GM12878 (cell line): ENCODE measurements at regions not wholly inside any gene's neighbourhood (a gene's known extent, or its start where the extent isn't known, plus 50 kb on each side); places are given as distances from the start of the nearest gene placed in this dataset.

ENCODE experiments used
- ATAC-seq: fragments of 200-7000 bp; cut with Tn5 transposase; 3 replicates; pipeline ENCODE4 v1.9.1; 2020; ENCODE audit warnings: mild to moderate bottlenecking, moderate library complexity
- BruUV-seq: library from RNA; stranded (reverse); fragments of 400-500 nt; replicated peaks from 2 replicates; lab custom pipeline; 2021; lab: Mats Ljungman, UMichigan
- CTCF ChIA-PET: fragments of 300-600 bp; sonication (Branson Sonifier 250); formaldehyde crosslinking; extraction: SDS; loops from one replicate; lab custom pipeline; 2021; ENCODE audit warnings: inconsistent platforms; lab: Yijun Ruan, JAX
- POLR2A ChIA-PET: fragments of 350-600 bp; formaldehyde crosslinking; extraction: SDS; loops from one replicate; lab custom pipeline; 2021; ENCODE audit warnings: inconsistent platforms; lab: Charles Lee
- RAD21 ChIA-PET: fragments of 300-600 bp; sonication (Branson Sonifier 250); formaldehyde crosslinking; loops from one replicate; lab custom pipeline; 2023; ENCODE audit warnings: antibody characterized with exemption; ENCODE audit not compliant: unreplicated experiment; lab: Charles Lee
- SMC1A ChIA-PET: fragments of 300-600 bp; sonication (Branson Sonifier 250); formaldehyde crosslinking; loops from one replicate; lab custom pipeline; 2023; ENCODE audit not compliant: unreplicated experiment, uncharacterized antibody; lab: Charles Lee
- DNase-seq: peaks from one replicate; pipeline ENCODE4 v3.0.0-alpha.2; 2011; ENCODE audit warnings: low read depth, low spot score
- FAIRE-seq: peaks from 3 replicates; lab custom pipeline; 2011; peaks lifted over from hg19 to GRCh38; lab: Jason Lieb, UNC
- H2AFZ ChIP-seq: 2 replicates; pipeline ENCODE4 v1.6.0; 2011; ENCODE audit warnings: low read depth, low read length, control low read depth; ENCODE audit not compliant: control insufficient read depth
- H3K27ac ChIP-seq: 2 replicates; pipeline ENCODE4 v1.5.1; 2011; ENCODE audit warnings: control low read depth; ENCODE audit not compliant: control insufficient read depth, insufficient read depth
- H3K27me3 ChIP-seq, 2 experiments: replicated peaks in 1 of 2; 2 replicates each; pipeline versions ENCODE4 v1.6.0 to v1.6.1; 2011; ENCODE audit warnings: low read length in 1 of 2; ENCODE audit not compliant: control insufficient read depth in 2 of 2, insufficient read depth in 2 of 2
- H3K36me3 ChIP-seq, 2 experiments: 2 replicates each; pipeline ENCODE4 v1.5.1; 2011; ENCODE audit warnings: low read length in 1 of 2; ENCODE audit not compliant: control insufficient read depth in 2 of 2, insufficient read depth in 2 of 2
- H3K4me1 ChIP-seq: 2 replicates; pipeline ENCODE4 v1.6.1; 2011; ENCODE audit warnings: mild to moderate bottlenecking, low read length, moderate library complexity, mixed read lengths; ENCODE audit not compliant: control insufficient read depth, insufficient read depth
- H3K4me2 ChIP-seq: 2 replicates; pipeline ENCODE4 v1.6.0; 2011; ENCODE audit warnings: control low read depth; ENCODE audit not compliant: control insufficient read depth, insufficient read depth
- H3K4me3 ChIP-seq: fragments of 200-600 bp; sonication (generic); 2 replicates; pipeline ENCODE4 v1.5.1; 2016
- H3K79me2 ChIP-seq: 2 replicates; pipeline ENCODE4 v1.6.0; 2011; ENCODE audit warnings: low read length; ENCODE audit not compliant: control insufficient read depth, insufficient read depth
- H3K9ac ChIP-seq: 2 replicates; pipeline ENCODE4 v1.8.0; 2011; ENCODE audit warnings: low read length, control low read depth, mixed read lengths; ENCODE audit not compliant: control insufficient read depth, insufficient read depth
- H3K9me3 ChIP-seq: replicated peaks from 3 replicates; pipeline ENCODE4 v1.5.1; 2011; ENCODE audit warnings: mild to moderate bottlenecking, low read length; ENCODE audit not compliant: control insufficient read depth, insufficient read depth
- H4K20me1 ChIP-seq: 2 replicates; pipeline ENCODE4 v1.6.0; 2011; ENCODE audit not compliant: control insufficient read depth, insufficient read depth
- BACH1 ChIP-seq: fragments of 450-650 bp; IDR thresholded peaks from 2 replicates; pipeline ENCODE4 v1.6.1; 2017; ENCODE audit warnings: mild to moderate bottlenecking, borderline replicate concordance
- EP300 ChIP-seq, 2 experiments: fragments of 150-350 bp in 1 of 2; IDR thresholded peaks; 2 replicates each; pipeline ENCODE4 v1.6.1; 2011 to 2012; ENCODE audit warnings: low read depth in 2 of 2, low read length in 2 of 2, borderline replicate concordance in 1 of 2, improper control_type of control experiment in 1 of 2, inconsistent platforms in 1 of 2; ENCODE audit not compliant: control insufficient read depth in 1 of 2
- ESRRA ChIP-seq: IDR thresholded peaks from 2 replicates; pipeline ENCODE4 v1.6.1; 2012; ENCODE audit warnings: mild to moderate bottlenecking, low read length, improper control_type of control experiment
- FOS ChIP-seq: IDR thresholded peaks from 3 replicates; pipeline ENCODE4 v1.6.1; 2011; ENCODE audit warnings: borderline replicate concordance; ENCODE audit not compliant: insufficient read length; ENCODE audit errors: extremely low read depth
- MTA2 ChIP-seq: fragments of 450-650 bp; IDR thresholded peaks from 2 replicates; pipeline ENCODE4 v1.6.1; 2016; ENCODE audit warnings: low read depth, mild to moderate bottlenecking, moderate library complexity
- PAX5 ChIP-seq: IDR thresholded peaks from 2 replicates; pipeline ENCODE4 v1.6.1; 2011; ENCODE audit warnings: low read depth, low read length, borderline replicate concordance
- RFX5 ChIP-seq: IDR thresholded peaks from 2 replicates; pipeline ENCODE4 v1.6.1; 2011; ENCODE audit warnings: low read depth, low read length, improper control_type of control experiment
- SMAD5 ChIP-seq: IDR thresholded peaks from 2 replicates; pipeline ENCODE4 v1.6.1; 2016; ENCODE audit warnings: antibody characterized with exemption, low read depth
- SMARCA5 ChIP-seq: fragments of 450-650 bp; IDR thresholded peaks from 2 replicates; pipeline ENCODE4 v1.6.1; 2017; ENCODE audit warnings: mild to moderate bottlenecking
- SPI1 ChIP-seq: IDR thresholded peaks from 2 replicates; pipeline ENCODE4 v1.6.1; 2011; ENCODE audit warnings: low read depth, mild to moderate bottlenecking, low read length, moderate library complexity, borderline replicate concordance; ENCODE audit not compliant: insufficient read depth
- TCF12 ChIP-seq: IDR thresholded peaks from 2 replicates; pipeline ENCODE4 v1.6.1; 2011; ENCODE audit warnings: low read depth, mild to moderate bottlenecking, low read length
- TCF3 ChIP-seq: IDR thresholded peaks from 2 replicates; pipeline ENCODE4 v1.6.1; 2012; ENCODE audit warnings: low read depth, mild to moderate bottlenecking, low read length, borderline replicate concordance; ENCODE audit not compliant: insufficient read depth
- YY1 ChIP-seq: IDR thresholded peaks from 2 replicates; pipeline ENCODE4 v1.6.1; 2011; ENCODE audit warnings: low read depth, mild to moderate bottlenecking, low read length
- ZNF274 ChIP-seq: IDR thresholded peaks from one replicate; pipeline ENCODE4 v1.8.0; 2011; ENCODE audit not compliant: insufficient read length, insufficient read depth
- ZSCAN29 ChIP-seq: fragments of 450-650 bp; IDR thresholded peaks from 2 replicates; pipeline ENCODE4 v1.6.1; 2017; ENCODE audit warnings: mild to moderate bottlenecking, moderate library complexity
- ZZZ3 ChIP-seq: IDR thresholded peaks from 2 replicates; pipeline ENCODE4 v1.6.1; 2011; ENCODE audit warnings: low read depth; ENCODE audit not compliant: control insufficient read depth, insufficient read length
- WGBS: methylation state at CpG from one replicate; pipeline ENCODE4 v1.1.6; 2016; ENCODE audit warnings: low lambda C conversion rate; ENCODE audit not compliant: insufficient replicate concordance, insufficient coverage; ENCODE audit errors: missing lambda C conversion rate; 5-methylcytosine and 5-hydroxymethylcytosine counted together
- in situ Hi-C: fragments of 300-500 bp; cut with MboI; formaldehyde crosslinking; loops from 9 replicates; pipeline ENCODE4 v1.14.3; 2018; ENCODE audit warnings: mixed read lengths
- intact Hi-C: fragments of 100-400 bp; cut with micrococcal nuclease; formaldehyde crosslinking; loops from one replicate; pipeline ENCODE4 v1.14.2; 2022; ENCODE audit not compliant: unreplicated experiment
- TF ChIP-seq, protein P1 (sequence below): IDR thresholded peaks from 2 replicates; pipeline ENCODE4 v1.6.1; 2011; ENCODE audit warnings: low read depth, mild to moderate bottlenecking, low read length, moderate library complexity, borderline replicate concordance; ENCODE audit errors: extremely low read depth
- TF ChIP-seq, protein P2 (sequence below): IDR thresholded peaks from 2 replicates; pipeline ENCODE4 v1.6.1; 2012; ENCODE audit warnings: low read depth, low read length, improper control_type of control experiment

GRCh38 chr12:87185367-87185766 is 843.8 kb downstream of the C12orf50 start:
- H3K36me3 ChIP-seq, result no peaks in the 10 kb centered on the region
- 18% methylated on average over 5 of the region's 5 CpGs for WGBS

More at GRCh38 chr12:87185367-87185766, 843.8 kb downstream of the C12orf50 start:
- intact Hi-C loops, result no loop called here
- no peaks in the 10 kb centered on the region for H3K79me2 ChIP-seq
- H3K4me3 ChIP-seq, result no peak overlapping the region
- H4K20me1 ChIP-seq, result no peaks in the 10 kb centered on the region
- H3K27me3 ChIP-seq, result no peaks in the 10 kb centered on the region
- no peaks in the 10 kb centered on the region for H3K4me1 ChIP-seq
- ChIA-PET CTCF (no interaction called here), RAD21 (no interaction called here), SMC1A (no interaction called here), POLR2A (no interaction called here)
- H3K4me2 ChIP-seq, result no peak overlapping the region
- no peaks in the 10 kb centered on the region for H3K9me3 ChIP-seq
- ATAC-seq (no peak), DNase-seq (no peak), FAIRE-seq (no peak)
- BruUV-seq, result no TSS peak
- TF ChIP-seq SPI1, result no peak
- TF ChIP-seq BACH1, result no peak
- TF ChIP-seq ZNF274, result no peak
- no peak for TF ChIP-seq ESRRA
- TF ChIP-seq, protein P1, sequence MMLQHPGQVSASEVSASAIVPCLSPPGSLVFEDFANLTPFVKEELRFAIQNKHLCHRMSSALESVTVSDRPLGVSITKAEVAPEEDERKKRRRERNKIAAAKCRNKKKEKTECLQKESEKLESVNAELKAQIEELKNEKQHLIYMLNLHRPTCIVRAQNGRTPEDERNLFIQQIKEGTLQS, result no peak
- no peak for TF ChIP-seq EP300 (IDR thresholded peaks at IDR 0.05; ENCODE audit: borderline replicate concordance in 1 of 2, control insufficient read depth in 1 of 2, low read depth in 2 of 2, low read length in 2 of 2)
- TF ChIP-seq, protein P2, sequence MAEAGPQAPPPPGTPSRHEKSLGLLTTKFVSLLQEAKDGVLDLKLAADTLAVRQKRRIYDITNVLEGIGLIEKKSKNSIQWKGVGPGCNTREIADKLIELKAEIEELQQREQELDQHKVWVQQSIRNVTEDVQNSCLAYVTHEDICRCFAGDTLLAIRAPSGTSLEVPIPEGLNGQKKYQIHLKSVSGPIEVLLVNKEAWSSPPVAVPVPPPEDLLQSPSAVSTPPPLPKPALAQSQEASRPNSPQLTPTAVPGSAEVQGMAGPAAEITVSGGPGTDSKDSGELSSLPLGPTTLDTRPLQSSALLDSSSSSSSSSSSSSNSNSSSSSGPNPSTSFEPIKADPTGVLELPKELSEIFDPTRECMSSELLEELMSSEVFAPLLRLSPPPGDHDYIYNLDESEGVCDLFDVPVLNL, result no peak
- no peak for TF ChIP-seq YY1
- TF ChIP-seq RFX5, result no peak
- no peak for TF ChIP-seq ZSCAN29
- no peak for TF ChIP-seq TCF3
- no peak for TF ChIP-seq MTA2
- no peak for TF ChIP-seq SMAD5
- no peak for TF ChIP-seq SMARCA5
- no peak for TF ChIP-seq TCF12
- no peak for TF ChIP-seq FOS
- TF ChIP-seq PAX5, result no peak
- no peak for TF ChIP-seq ZZZ3
- in situ Hi-C loops, result no loop called here
- no peak overlapping the region for H3K9ac ChIP-seq
- no peak overlapping the region for H3K27ac ChIP-seq
- H2AFZ ChIP-seq, result no peak overlapping the region
